OCI-LY1 (cell line): ENCODE measurements at regions not wholly inside any gene's neighbourhood (a gene's known extent, or its start where the extent isn't known, plus 50 kb on each side); places are given as distances from the start of the nearest gene placed in this dataset.

Experiments used
- H2AFZ ChIP-seq: fragments of 200-600 bp; sonication (generic), shearing (Covaris generic); 2 replicates; pipeline ENCODE4 v1.6.0; 2014; ENCODE audit warnings: antibody characterized with exemption, mild to moderate bottlenecking, low read length
- H3F3A ChIP-seq: fragments of 200-600 bp; sonication (generic), shearing (Covaris generic); 2 replicates; pipeline ENCODE4 v1.6.0; 2014; ENCODE audit warnings: mild to moderate bottlenecking, antibody characterized with exemption, low read length, moderate library complexity; ENCODE audit not compliant: insufficient read depth
- H3K27ac ChIP-seq: fragments of 200-600 bp; sonication (generic); 2 replicates; pipeline ENCODE4 v1.5.1; 2014; ENCODE audit warnings: low read length, mixed run types, mild to moderate bottlenecking, low read depth; ENCODE audit not compliant: poor library complexity, severe bottlenecking
- H3K27me3 ChIP-seq: fragments of 200-600 bp; sonication (generic); 2 replicates; pipeline ENCODE4 v1.6.0; 2014; ENCODE audit warnings: antibody characterized with exemption, mild to moderate bottlenecking, low read length, moderate library complexity; ENCODE audit not compliant: insufficient read depth
- H3K36me3 ChIP-seq: fragments of 200-600 bp; sonication (generic); 2 replicates; pipeline ENCODE4 v1.6.1; 2014; ENCODE audit warnings: mild to moderate bottlenecking, antibody characterized with exemption, low read length, moderate library complexity, mixed read lengths; ENCODE audit not compliant: insufficient read depth
- H3K4me1 ChIP-seq: fragments of 200-600 bp; sonication (generic); 2 replicates; pipeline ENCODE4 v1.5.1; 2014; ENCODE audit warnings: mild to moderate bottlenecking, low read length, moderate library complexity; ENCODE audit not compliant: insufficient read depth, severe bottlenecking
- H3K4me2 ChIP-seq: fragments of 200-600 bp; sonication (generic), shearing (Covaris generic); 2 replicates; pipeline ENCODE4 v1.6.1; 2014; ENCODE audit warnings: low read length
- H3K4me3 ChIP-seq: fragments of 200-600 bp; sonication (generic); 2 replicates; pipeline ENCODE4 v1.5.1; 2014; ENCODE audit warnings: low read length, low read depth, mild to moderate bottlenecking, mixed read lengths; ENCODE audit not compliant: poor library complexity, severe bottlenecking
- H3K79me2 ChIP-seq: fragments of 200-600 bp; shearing (Covaris generic); 2 replicates; pipeline ENCODE4 v1.6.1; 2016; ENCODE audit warnings: mixed run types, low read length, mixed read lengths; ENCODE audit not compliant: insufficient read depth
- H3K9ac ChIP-seq: fragments of 200-600 bp; sonication (generic), shearing (Covaris generic); 2 replicates; pipeline ENCODE4 v1.6.1; 2014; ENCODE audit warnings: mild to moderate bottlenecking, low read length, mixed read lengths
- H3K9me2 ChIP-seq: fragments of 200-600 bp; sonication (generic), shearing (Covaris generic); 2 replicates; pipeline ENCODE4 v1.6.1; 2014; ENCODE audit warnings: low read depth, mild to moderate bottlenecking, low read length, mixed read lengths
- H3K9me3 ChIP-seq: fragments of 200-600 bp; shearing (Covaris generic); 2 replicates; pipeline ENCODE4 v1.6.1; 2014; ENCODE audit warnings: low read length, mixed read lengths
- H4K20me1 ChIP-seq: fragments of 200-600 bp; sonication (generic), shearing (Covaris generic); 2 replicates; pipeline ENCODE4 v1.6.0; 2016; ENCODE audit warnings: mild to moderate bottlenecking, low read length; ENCODE audit not compliant: insufficient read depth
- EZH2 ChIP-seq: fragments of 200-600 bp; sonication (generic), shearing (Covaris generic); IDR thresholded peaks from 2 replicates; pipeline ENCODE4 v1.8.0; 2017; ENCODE audit warnings: borderline replicate concordance, mixed run types, mild to moderate bottlenecking, antibody characterized with exemption, low read length, moderate library complexity, mixed read lengths
- TF ChIP-seq, protein P1 (sequence below): fragments of 200-600 bp; sonication (generic), shearing (Covaris generic); IDR thresholded peaks from 2 replicates; pipeline ENCODE4 v1.5.1; 2017; ENCODE audit warnings: mild to moderate bottlenecking, antibody characterized with exemption, low read length, moderate library complexity, mixed read lengths

DNA sequence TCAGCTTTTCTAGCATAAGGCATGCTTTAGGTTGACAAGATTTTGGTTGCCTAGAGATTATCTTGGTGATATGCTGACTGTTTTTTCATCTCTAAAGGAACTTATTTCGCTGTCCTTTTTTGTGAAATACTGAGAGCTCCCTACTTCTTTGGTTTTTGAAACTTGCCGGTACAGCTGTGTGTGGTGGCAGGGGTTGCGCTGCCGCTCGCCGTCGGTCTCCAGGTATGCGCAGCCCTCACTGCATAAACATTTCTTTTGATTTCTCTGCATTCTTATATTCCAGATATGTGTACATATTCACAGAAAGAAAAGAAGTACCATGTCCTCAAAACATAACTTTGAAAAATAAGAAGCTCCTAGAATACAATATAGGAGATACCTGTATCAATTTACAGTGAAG is 106.4 kb upstream of the SYNDIG1 start:
- H3K4me1 ChIP-seq = no peaks in the 10 kb centered on the region
- H2AFZ ChIP-seq = no peak overlapping the region
- no peaks in the 10 kb centered on the region for H3K27me3 ChIP-seq
- no peak overlapping the region for H3K4me3 ChIP-seq
- no peaks in the 10 kb centered on the region for H3K36me3 ChIP-seq
- H4K20me1 ChIP-seq = no peaks in the 10 kb centered on the region
- TF ChIP-seq, protein P1, sequence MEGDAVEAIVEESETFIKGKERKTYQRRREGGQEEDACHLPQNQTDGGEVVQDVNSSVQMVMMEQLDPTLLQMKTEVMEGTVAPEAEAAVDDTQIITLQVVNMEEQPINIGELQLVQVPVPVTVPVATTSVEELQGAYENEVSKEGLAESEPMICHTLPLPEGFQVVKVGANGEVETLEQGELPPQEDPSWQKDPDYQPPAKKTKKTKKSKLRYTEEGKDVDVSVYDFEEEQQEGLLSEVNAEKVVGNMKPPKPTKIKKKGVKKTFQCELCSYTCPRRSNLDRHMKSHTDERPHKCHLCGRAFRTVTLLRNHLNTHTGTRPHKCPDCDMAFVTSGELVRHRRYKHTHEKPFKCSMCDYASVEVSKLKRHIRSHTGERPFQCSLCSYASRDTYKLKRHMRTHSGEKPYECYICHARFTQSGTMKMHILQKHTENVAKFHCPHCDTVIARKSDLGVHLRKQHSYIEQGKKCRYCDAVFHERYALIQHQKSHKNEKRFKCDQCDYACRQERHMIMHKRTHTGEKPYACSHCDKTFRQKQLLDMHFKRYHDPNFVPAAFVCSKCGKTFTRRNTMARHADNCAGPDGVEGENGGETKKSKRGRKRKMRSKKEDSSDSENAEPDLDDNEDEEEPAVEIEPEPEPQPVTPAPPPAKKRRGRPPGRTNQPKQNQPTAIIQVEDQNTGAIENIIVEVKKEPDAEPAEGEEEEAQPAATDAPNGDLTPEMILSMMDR = no peak
- TF ChIP-seq EZH2 = no peak
- H3K4me2 ChIP-seq = no peak overlapping the region
- H3K79me2 ChIP-seq = no peaks in the 10 kb centered on the region
- H3K27ac ChIP-seq = no peak overlapping the region
- H3K9ac ChIP-seq = no peak overlapping the region
- no peaks in the 10 kb centered on the region for H3F3A ChIP-seq
- H3K9me3 ChIP-seq = no peaks in the 10 kb centered on the region
- H3K9me2 ChIP-seq = no peaks in the 10 kb centered on the region

DNA sequence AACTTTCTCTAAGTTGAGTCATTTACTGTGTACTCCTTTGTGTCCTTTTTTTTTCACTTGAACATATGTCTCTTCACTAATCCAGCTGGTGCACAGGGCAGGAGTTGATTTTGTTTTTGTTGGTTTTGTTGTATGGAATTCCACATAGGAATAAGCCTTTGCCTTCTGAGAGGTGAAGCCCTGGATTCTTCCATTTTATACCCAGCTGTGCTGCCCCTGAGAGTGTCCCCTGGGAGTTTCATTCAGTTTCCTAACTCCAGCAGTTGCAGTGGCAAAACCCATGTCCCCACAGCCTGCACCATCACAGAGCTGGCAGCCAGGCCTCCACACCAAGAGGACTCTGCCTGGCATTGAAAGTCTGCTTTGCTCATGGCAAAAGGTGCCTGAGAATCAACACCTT is 107.3 kb upstream of the SYNDIG1 start:
- no peak overlapping the region for H3K4me3 ChIP-seq
- H2AFZ ChIP-seq = no peak overlapping the region
- H3K27ac ChIP-seq = no peak overlapping the region
- TF ChIP-seq, protein P1 = no peak
- TF ChIP-seq EZH2 = no peak
- no peak overlapping the region for H3K4me2 ChIP-seq
- no peaks in the 10 kb centered on the region for H3K9me2 ChIP-seq
- H3K79me2 ChIP-seq = no peaks in the 10 kb centered on the region
- H4K20me1 ChIP-seq = no peaks in the 10 kb centered on the region
- H3K36me3 ChIP-seq = no peaks in the 10 kb centered on the region
- H3K9ac ChIP-seq = no peak overlapping the region
- H3K4me1 ChIP-seq = no peaks in the 10 kb centered on the region
- no peaks in the 10 kb centered on the region for H3K9me3 ChIP-seq
- no peaks in the 10 kb centered on the region for H3F3A ChIP-seq
- no peaks in the 10 kb centered on the region for H3K27me3 ChIP-seq

DNA sequence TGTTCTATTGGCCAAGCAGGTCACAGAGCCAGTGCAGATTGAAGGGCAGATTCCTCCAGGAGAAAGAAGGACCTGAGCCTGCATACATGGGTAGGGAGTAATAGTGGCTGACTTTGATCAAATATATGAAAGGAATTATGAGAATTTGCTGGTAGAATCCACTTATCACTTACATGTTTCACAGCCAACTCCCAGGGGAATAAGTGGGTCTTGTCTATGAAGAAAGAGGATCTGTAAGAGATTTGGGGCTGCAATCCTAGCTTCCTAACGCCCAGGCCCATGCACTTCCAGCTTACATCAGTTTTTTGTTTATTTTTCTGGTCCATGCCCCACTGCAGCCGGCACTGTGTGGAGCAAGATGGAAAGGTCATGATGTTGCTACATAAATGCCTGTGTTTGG is 107.9 kb upstream of the SYNDIG1 start:
- Histone ChIP-seq H3F3A (no peaks in the 10 kb centered on the region), H3K4me1 (no peaks in the 10 kb centered on the region), H4K20me1 (no peaks in the 10 kb centered on the region), H3K79me2 (no peaks in the 10 kb centered on the region), H3K36me3 (no peaks in the 10 kb centered on the region), H3K9ac (no peak overlapping the region), H3K27ac (no peak overlapping the region), H3K9me2 (no peaks in the 10 kb centered on the region), H3K27me3 (no peaks in the 10 kb centered on the region), H3K4me3 (no peak overlapping the region), H3K4me2 (no peak overlapping the region), H3K9me3 (no peaks in the 10 kb centered on the region), H2AFZ (no peak overlapping the region)
- TF ChIP-seq, protein P1 = no peak
- no peak for TF ChIP-seq EZH2
